Pancreas (tissue), 10 donors: ENCODE measurements at regions not wholly inside any gene's neighbourhood (a gene's known extent, or its start where the extent isn't known, plus 50 kb on each side); places are given as distances from the start of the nearest gene placed in this dataset.
"Not testable (repeated sequence)": the region's sequence is repeated elsewhere in the genome, so short reads cannot be mapped to it uniquely, and the experiment has no call there.

Experiments used
- ATAC-seq, 4 donors: fragments of 200-7000 bp; cut with Tn5 transposase; one replicate each; pipeline versions ENCODE4 v1.8.0 to v1.9.1; 2020; ENCODE audit warnings: mild to moderate bottlenecking in 4 of 4, moderate library complexity in 4 of 4
- DNase-seq, 6 donors: peaks; one replicate each; pipeline ENCODE4 v3.0.0-alpha.2; 2020
- FAIRE-seq: peaks from 2 replicates; lab custom pipeline; 2012; peaks lifted over from hg19 to GRCh38; lab: Jason Lieb, UNC
- H3K27ac ChIP-seq, 4 donors: fragments of 200-600 bp; sonication (generic); 1 replicate in 3 of 4; 2 replicates in 1 of 4; pipeline versions ENCODE4 v1.5.0 to v1.8.0; 2020
- H3K27me3 ChIP-seq, 4 donors: fragments of 200-600 bp; one replicate each; pipeline ENCODE4 v1.8.0; 2021
- H3K36me3 ChIP-seq, 3 donors: fragments of 200-600 bp; sonication (generic) in 1 of 3; one replicate each; pipeline versions ENCODE4 v1.5.0 to v1.8.0; 2020 to 2021
- H3K4me1 ChIP-seq, 3 donors: fragments of 200-600 bp; one replicate each; pipeline ENCODE4 v1.8.0; 2021
- H3K4me3 ChIP-seq, 4 donors: fragments of 200-600 bp; sonication (generic) in 2 of 4; one replicate each; pipeline versions ENCODE4 v1.5.0 to v1.8.0; 2020 to 2021
- H3K9me3 ChIP-seq, 4 donors: fragments of 200-600 bp; one replicate each; pipeline ENCODE4 v1.8.0; 2021
- CTCF ChIP-seq, 4 donors: fragments of 200-600 bp; sonication (generic) in 3 of 4; IDR thresholded peaks; one replicate each; pipeline versions ENCODE4 v1.5.0 to v1.8.0; 2021; ENCODE audit warnings: antibody characterized with exemption in 4 of 4
- WGBS, 2 donors: extraction: QIAGEN DNeasy Blood & Tissue Kit; methylation state at CpG; one replicate each; pipeline ENCODE4 v1.1.7; 2013; 5-methylcytosine and 5-hydroxymethylcytosine counted together
- intact Hi-C, 3 donors: fragments of 100-400 bp; cut with DNase I; formaldehyde crosslinking; loops; one replicate each; pipeline versions ENCODE4 v1.11.1 to v1.14.2; 2022
- donor health status: healthy with polysubstance abuse.
- donor health status: DM: no; HTN: no; CAD: no; lungs with moderate emphysema.
- donor health status: DM: no; HTN: no; CAD: no.
- donor health status: control.
- donor health status: control.
- donor health status: Bipolar disorder and iron deficiency.
- donor health status: DM: yes; HTN: yes; CAD: no.
- donor health status: DM: no; HTN: no; CAD: no.
- donor health status: DM: no; HTN: no; CAD: no.
- donor health status: DM: yes; HTN: yes; CAD: no.

DNA sequence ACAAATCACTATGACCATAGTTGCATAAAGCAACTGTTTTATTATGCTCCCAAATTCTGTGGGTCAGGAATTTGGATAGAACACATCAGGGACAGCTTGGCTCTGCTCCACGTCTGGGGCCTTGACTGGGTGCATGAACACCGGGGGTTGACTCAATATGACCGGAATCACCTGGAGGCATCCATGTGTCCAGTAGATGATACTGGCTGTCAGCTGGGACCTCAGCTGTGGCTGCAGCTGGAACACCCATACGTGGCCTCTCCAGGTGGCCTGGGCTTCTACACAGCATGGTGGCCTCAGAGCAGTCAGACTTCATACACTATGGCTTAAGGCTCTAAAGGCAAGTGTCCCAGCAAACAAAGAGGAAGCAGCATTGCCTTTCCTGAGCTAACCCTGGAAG is 113.4 kb downstream of the NRN1 start:
- FAIRE-seq (no peak), DNase-seq (no peak), ATAC-seq (no peak)
- H3K36me3 ChIP-seq: no peaks in the 10 kb centered on the region
- no peak overlapping the region for H3K27ac ChIP-seq
- TF ChIP-seq CTCF (IDR thresholded peaks at IDR 0.05): no peak
- no peaks in the 10 kb centered on the region for H3K9me3 ChIP-seq
- no peaks in the 10 kb centered on the region for H3K27me3 ChIP-seq
- 88% methylated on average over 4 of the region's 4 CpGs for WGBS, 2 donors
- H3K4me3 ChIP-seq: no peak overlapping the region
- intact Hi-C loops: no loop called here
- no peaks in the 10 kb centered on the region for H3K4me1 ChIP-seq

DNA sequence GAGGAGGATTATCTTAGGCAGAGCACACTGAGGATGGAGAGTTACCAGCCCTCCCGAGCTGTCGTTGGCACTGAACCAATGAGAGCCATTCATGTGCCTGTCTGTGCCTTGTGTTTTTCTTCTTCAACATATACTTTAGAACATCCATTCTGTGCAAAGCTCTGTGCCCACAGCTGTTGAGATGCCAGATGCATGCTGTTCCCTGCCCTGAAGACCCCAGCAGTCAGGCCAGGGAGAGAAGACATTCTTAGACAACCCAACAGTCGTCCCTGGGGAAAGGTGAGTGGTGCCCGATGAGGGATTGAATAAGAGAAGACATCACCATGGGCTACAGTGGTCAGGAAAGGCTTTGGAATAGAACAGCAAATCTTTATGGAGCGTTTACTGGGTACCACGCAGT is 114.1 kb downstream of the NRN1 start:
- peak overlapping the region in 1 of 4 donors; percentile 27 for H3K27ac ChIP-seq
- peak in 1 of 4 donors; percentile 33 for ATAC-seq
- DNase-seq: no peak
- H3K4me1 ChIP-seq: no peaks in the 10 kb centered on the region
- H3K9me3 ChIP-seq: no peaks in the 10 kb centered on the region
- H3K36me3 ChIP-seq: no peaks in the 10 kb centered on the region
- peak overlapping the region in 2 of 4 donors; percentile 20 to 41 for H3K4me3 ChIP-seq
- no peak for FAIRE-seq
- H3K27me3 ChIP-seq: no peaks in the 10 kb centered on the region
- TF ChIP-seq CTCF (IDR thresholded peaks at IDR 0.05): no peak
- intact Hi-C loops: no loop called here
- 79 to 88% methylated on average over 6 of the region's 6 CpGs for WGBS, 2 donors

DNA sequence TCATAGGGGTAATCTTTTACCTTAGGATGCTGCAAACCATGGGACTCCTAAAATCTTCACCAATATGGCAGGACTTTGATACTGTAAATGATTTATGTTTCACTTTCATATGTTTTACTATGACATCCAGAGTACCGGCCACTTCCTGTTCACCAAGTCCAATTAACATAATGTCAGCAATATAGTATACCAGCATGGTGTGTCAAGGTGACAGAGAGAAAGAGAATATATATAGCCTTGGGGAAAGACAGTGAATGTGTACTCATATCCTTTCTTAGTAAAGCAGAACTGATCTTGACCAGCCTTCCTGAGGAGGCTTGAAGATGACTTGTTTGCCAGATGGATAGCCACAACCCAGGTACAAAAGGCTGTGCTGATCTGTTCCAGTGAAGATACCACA is 127.9 kb downstream of the NRN1 start:
- ATAC-seq (no peak), FAIRE-seq (no peak), DNase-seq (no peak)
- H3K9me3 ChIP-seq: no peaks in the 10 kb centered on the region
- intact Hi-C loops: no loop called here
- no peaks in the 10 kb centered on the region for H3K36me3 ChIP-seq
- no peaks in the 10 kb centered on the region for H3K27me3 ChIP-seq
- H3K27ac ChIP-seq: no peak overlapping the region
- WGBS, 2 donors: 87 to 91% methylated on average over 1 of the region's 1 CpG
- H3K4me3 ChIP-seq: no peak overlapping the region
- no peak for TF ChIP-seq CTCF (IDR thresholded peaks at IDR 0.05)
- H3K4me1 ChIP-seq: no peaks in the 10 kb centered on the region

DNA sequence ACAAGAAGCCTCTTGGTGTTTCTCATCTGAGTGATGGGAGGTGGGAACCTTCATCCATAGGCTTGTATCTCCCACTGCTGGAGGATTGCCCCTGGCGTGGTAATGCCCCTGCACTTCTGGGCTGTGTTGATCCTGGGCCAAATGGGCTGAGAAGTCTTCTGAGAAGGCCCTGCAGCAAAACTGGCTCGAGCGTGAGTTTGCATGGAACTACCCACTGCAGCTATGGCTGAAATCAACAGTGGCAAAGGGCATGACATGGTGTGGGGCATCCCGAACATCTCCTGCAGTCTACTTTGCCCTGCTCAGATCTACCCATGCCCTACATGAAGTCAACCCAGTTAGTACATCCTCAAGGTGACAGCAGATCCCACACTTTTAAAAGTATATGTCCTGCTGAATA is 130.6 kb downstream of the NRN1 start:
- ATAC-seq (no peak), FAIRE-seq (no peak), DNase-seq (no peak)
- Histone ChIP-seq H3K4me1 (no peaks in the 10 kb centered on the region), H3K9me3 (peaks cover 0 to 5% (median 0%) of the 10 kb centered on the region in 4 donors), H3K4me3 (no peak overlapping the region), H3K27ac (no peak overlapping the region), H3K36me3 (no peaks in the 10 kb centered on the region), H3K27me3 (no peaks in the 10 kb centered on the region)
- 72 to 77% methylated on average over 4 of the region's 4 CpGs for WGBS, 2 donors
- intact Hi-C loops: no loop called here
- no peak for TF ChIP-seq CTCF (IDR thresholded peaks at IDR 0.05)

- FAIRE-seq, H3K4me3 ChIP-seq, ATAC-seq: not testable (repeated sequence)
These were observed 132.7 kb downstream of the NRN1 start for GRCh38 chr6:5873976-5874375.

GRCh38 chr6:5871296-5871695 is 135.4 kb downstream of the NRN1 start:
- no peaks in the 10 kb centered on the region for H3K27me3 ChIP-seq
- ATAC-seq (no peak), FAIRE-seq (no peak), DNase-seq (no peak)
- intact Hi-C loops: no loop called here
- H3K4me3 ChIP-seq: no peak overlapping the region
- no peaks in the 10 kb centered on the region for H3K4me1 ChIP-seq
- H3K9me3 ChIP-seq: peaks cover 0 to 8% (median 0%) of the 10 kb centered on the region in 4 donors
- WGBS, 2 donors: 63 to 73% methylated on average over 4 of the region's 4 CpGs
- H3K36me3 ChIP-seq: no peaks in the 10 kb centered on the region
- no peak overlapping the region for H3K27ac ChIP-seq
- no peak for TF ChIP-seq CTCF (IDR thresholded peaks at IDR 0.05)

More at GRCh38 chr6:5873976-5874375, 132.7 kb downstream of the NRN1 start:
- intact Hi-C loops, H3K27ac ChIP-seq, DNase-seq, H3K4me1 ChIP-seq, H3K9me3 ChIP-seq, H3K27me3 ChIP-seq, H3K36me3 ChIP-seq: not testable (repeated sequence)
